ENCODE measurements at regions not wholly inside any gene's neighbourhood (a gene's known extent, or its start where the extent isn't known, plus 50 kb on each side); places are given as distances from the start of the nearest gene placed in this dataset.

DNA sequence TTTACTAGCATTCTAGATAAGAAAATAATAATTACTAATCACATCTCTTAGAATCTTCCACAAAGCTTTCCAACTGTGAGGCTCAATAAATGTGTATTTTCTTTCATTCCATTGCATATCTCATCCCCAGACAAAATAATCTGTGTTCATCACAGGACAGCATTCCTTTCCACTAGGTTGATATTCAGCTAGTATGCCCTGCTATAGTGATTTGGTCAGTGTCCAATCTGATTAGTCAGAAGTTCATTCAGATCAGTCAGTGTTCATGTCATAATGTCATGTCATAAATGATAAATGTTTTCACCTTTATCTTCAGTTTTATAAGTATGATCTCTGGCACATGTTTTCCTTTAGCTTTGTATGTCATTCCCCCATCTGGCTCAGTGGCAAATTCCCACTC lies 611.4 kb downstream of the KCTD8 start:
- Histone ChIP-seq H3K27me3 (ENCODE audit: control insufficient read depth, insufficient read depth, low read length) (no peaks in the 10 kb centered on the region), H3K27ac (ENCODE audit: low read depth, low read length) (no peak overlapping the region), H3K4me3 (ENCODE audit: low read depth, low read length) (no peak overlapping the region), H3K9me3 (ENCODE audit: control insufficient read depth, insufficient read depth, low read length) (no peaks in the 10 kb centered on the region)
- TF ChIP-seq, protein P1, sequence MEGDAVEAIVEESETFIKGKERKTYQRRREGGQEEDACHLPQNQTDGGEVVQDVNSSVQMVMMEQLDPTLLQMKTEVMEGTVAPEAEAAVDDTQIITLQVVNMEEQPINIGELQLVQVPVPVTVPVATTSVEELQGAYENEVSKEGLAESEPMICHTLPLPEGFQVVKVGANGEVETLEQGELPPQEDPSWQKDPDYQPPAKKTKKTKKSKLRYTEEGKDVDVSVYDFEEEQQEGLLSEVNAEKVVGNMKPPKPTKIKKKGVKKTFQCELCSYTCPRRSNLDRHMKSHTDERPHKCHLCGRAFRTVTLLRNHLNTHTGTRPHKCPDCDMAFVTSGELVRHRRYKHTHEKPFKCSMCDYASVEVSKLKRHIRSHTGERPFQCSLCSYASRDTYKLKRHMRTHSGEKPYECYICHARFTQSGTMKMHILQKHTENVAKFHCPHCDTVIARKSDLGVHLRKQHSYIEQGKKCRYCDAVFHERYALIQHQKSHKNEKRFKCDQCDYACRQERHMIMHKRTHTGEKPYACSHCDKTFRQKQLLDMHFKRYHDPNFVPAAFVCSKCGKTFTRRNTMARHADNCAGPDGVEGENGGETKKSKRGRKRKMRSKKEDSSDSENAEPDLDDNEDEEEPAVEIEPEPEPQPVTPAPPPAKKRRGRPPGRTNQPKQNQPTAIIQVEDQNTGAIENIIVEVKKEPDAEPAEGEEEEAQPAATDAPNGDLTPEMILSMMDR (IDR thresholded peaks at IDR 0.05; ENCODE audit: low read depth, low read length), result no peak
- ChIA-PET CTCF (no interaction called here), POLR2A (no interaction called here)
- no peak for DNase-seq (ENCODE audit: low read depth, low spot score)

DNA sequence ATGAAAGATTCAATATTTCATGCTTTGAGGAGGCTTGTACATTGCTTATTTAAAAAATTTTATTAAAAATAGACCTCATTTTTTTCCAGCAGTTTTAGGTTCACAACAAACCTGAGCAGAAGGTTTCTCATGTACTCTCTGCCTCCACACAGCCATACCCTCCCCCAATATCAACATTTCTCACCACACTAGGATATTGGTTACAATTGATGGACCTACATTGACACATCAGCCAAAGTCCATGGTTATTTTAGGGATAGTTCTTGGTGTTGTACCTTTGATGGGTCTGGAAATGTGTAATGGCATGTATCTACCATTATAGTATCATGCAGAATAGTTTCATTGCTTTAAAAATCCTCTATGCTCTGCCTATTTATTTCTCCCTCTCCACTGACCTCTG lies 611.0 kb downstream of the KCTD8 start:
- DNase-seq (ENCODE audit: low read depth, low spot score), result no peak
- TF ChIP-seq, protein P1 (IDR thresholded peaks at IDR 0.05; ENCODE audit: low read depth, low read length), result no peak
- no peak overlapping the region for H3K4me3 ChIP-seq (ENCODE audit: low read depth, low read length)
- no peak overlapping the region for H3K27ac ChIP-seq (ENCODE audit: low read depth, low read length)
- ChIA-PET POLR2A (no interaction called here), CTCF (no interaction called here)
- no peaks in the 10 kb centered on the region for H3K9me3 ChIP-seq (ENCODE audit: control insufficient read depth, insufficient read depth, low read length)
- H3K27me3 ChIP-seq (ENCODE audit: control insufficient read depth, insufficient read depth, low read length), result no peaks in the 10 kb centered on the region

GRCh38 chr4:43842594-43842993 lies 606.0 kb downstream of the KCTD8 start:
- DNase-seq (ENCODE audit: low read depth, low spot score), result no peak
- H3K9me3 ChIP-seq (ENCODE audit: control insufficient read depth, insufficient read depth, low read length), result peaks cover 8% of the 10 kb centered on the region
- H3K4me3 ChIP-seq (ENCODE audit: low read depth, low read length), result no peak overlapping the region
- TF ChIP-seq, protein P1 (IDR thresholded peaks at IDR 0.05; ENCODE audit: low read depth, low read length), result no peak
- H3K27ac ChIP-seq (ENCODE audit: low read depth, low read length), result no peak overlapping the region
- ChIA-PET POLR2A (no interaction called here), CTCF (no interaction called here)
- no peaks in the 10 kb centered on the region for H3K27me3 ChIP-seq (ENCODE audit: control insufficient read depth, insufficient read depth, low read length)

- CTCF ChIA-PET, result no interaction called here
Measured at GRCh38 chr4:43843501-43843900, 605.1 kb downstream of the KCTD8 start.

DNA sequence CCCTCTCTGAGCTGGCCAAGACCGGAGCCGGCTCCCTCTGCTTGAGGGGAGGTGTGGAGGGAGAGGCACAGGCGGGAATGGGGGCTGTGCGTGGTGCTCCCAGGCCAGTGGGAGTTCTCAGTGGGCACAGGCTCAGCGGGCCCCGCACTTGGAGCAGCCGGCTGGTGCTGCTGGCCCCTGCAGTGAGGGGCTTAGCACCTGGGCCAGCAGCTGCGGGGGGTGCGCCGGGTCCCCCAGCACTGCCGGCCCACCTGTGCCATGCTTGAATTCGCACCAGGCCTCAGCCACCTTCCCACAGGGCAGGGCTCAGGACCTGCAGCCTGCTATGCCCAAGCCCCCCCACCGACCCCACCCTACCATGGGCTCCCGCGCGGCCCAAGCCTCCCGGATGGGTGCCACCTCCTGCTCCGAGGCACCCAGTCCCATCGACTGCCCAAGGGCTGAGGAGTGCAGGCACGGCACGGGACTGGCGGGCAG lies 602.5 kb downstream of the KCTD8 start:
- CTCF ChIA-PET, result no interaction called here
- Histone ChIP-seq H3K4me3 (ENCODE audit: low read depth, low read length) (no peak overlapping the region), H3K9me3 (ENCODE audit: control insufficient read depth, insufficient read depth, low read length) (peaks cover 8% of the 10 kb centered on the region), H3K27me3 (ENCODE audit: control insufficient read depth, insufficient read depth, low read length) (no peaks in the 10 kb centered on the region), H3K27ac (ENCODE audit: low read depth, low read length) (no peak overlapping the region)
- POLR2A ChIA-PET, result no interaction called here
- no peak for DNase-seq (ENCODE audit: low read depth, low spot score)
- TF ChIP-seq, protein P1 (IDR thresholded peaks at IDR 0.05; ENCODE audit: low read depth, low read length), result no peak

More at GRCh38 chr4:43843501-43843900, 605.1 kb downstream of the KCTD8 start:
- DNase-seq (ENCODE audit: low read depth, low spot score), result no peak
- POLR2A ChIA-PET, result no interaction called here
- Histone ChIP-seq H3K27me3 (ENCODE audit: control insufficient read depth, insufficient read depth, low read length) (no peaks in the 10 kb centered on the region), H3K27ac (ENCODE audit: low read depth, low read length) (no peak overlapping the region), H3K9me3 (ENCODE audit: control insufficient read depth, insufficient read depth, low read length) (peaks cover 8% of the 10 kb centered on the region), H3K4me3 (ENCODE audit: low read depth, low read length) (no peak overlapping the region)
- TF ChIP-seq, protein P1 (IDR thresholded peaks at IDR 0.05; ENCODE audit: low read depth, low read length), result no peak
